Liver (tissue), 8 donors: ENCODE measurements at regions not wholly inside any gene's neighbourhood (a gene's known extent, or its start where the extent isn't known, plus 50 kb on each side); places are given as distances from the start of the nearest gene placed in this dataset.

ENCODE experiments used
- DNase-seq: peaks from one replicate; pipeline ENCODE4 v3.0.0-alpha.2; 2017; ENCODE audit warnings: low spot score
- H3K27ac ChIP-seq, 2 donors: one replicate each; pipeline ENCODE4 v1.7.0; 2013; ENCODE audit warnings: inconsistent platforms in 2 of 2, low read length in 2 of 2, control low read depth in 1 of 2, low read depth in 1 of 2, mild to moderate bottlenecking in 1 of 2
- H3K27me3 ChIP-seq, 4 donors: one replicate each; pipeline versions ENCODE4 v1.6.1 to v1.7.0; 2013; ENCODE audit warnings: low read length in 3 of 4, inconsistent platforms in 1 of 4, mild to moderate bottlenecking in 1 of 4, moderate library complexity in 1 of 4; ENCODE audit not compliant: control insufficient read depth in 4 of 4, insufficient read depth in 4 of 4
- H3K36me3 ChIP-seq, 4 donors: one replicate each; pipeline versions ENCODE4 v1.6.1 to v1.7.0; 2013; ENCODE audit warnings: low read length in 3 of 4, mild to moderate bottlenecking in 3 of 4, low read depth in 1 of 4, moderate library complexity in 1 of 4; ENCODE audit not compliant: control insufficient read depth in 4 of 4, insufficient read depth in 3 of 4
- H3K4me1 ChIP-seq, 4 donors: one replicate each; pipeline versions ENCODE4 v1.6.1 to v1.7.0; 2013; ENCODE audit warnings: low read length in 3 of 4, mild to moderate bottlenecking in 3 of 4, moderate library complexity in 1 of 4; ENCODE audit not compliant: control insufficient read depth in 4 of 4, insufficient read depth in 4 of 4
- H3K4me3 ChIP-seq, 3 donors: one replicate each; pipeline versions ENCODE4 v1.6.1 to v1.7.0; 2013; ENCODE audit warnings: low read length in 3 of 3, control low read depth in 1 of 3, low read depth in 1 of 3, mild to moderate bottlenecking in 1 of 3
- H3K9ac ChIP-seq, 2 donors: one replicate each; pipeline ENCODE4 v1.7.0; 2013; ENCODE audit warnings: low read length in 2 of 2, mild to moderate bottlenecking in 2 of 2, moderate library complexity in 2 of 2, control low read depth in 1 of 2, low read depth in 1 of 2
- H3K9me3 ChIP-seq, 4 donors: one replicate each; pipeline versions ENCODE4 v1.6.1 to v1.7.0; 2013; ENCODE audit warnings: low read length in 3 of 4; ENCODE audit not compliant: control insufficient read depth in 4 of 4
- EGR1 ChIP-seq, 2 donors: IDR thresholded peaks; 2 replicates each; pipeline ENCODE4 v1.6.1; 2016 to 2018; ENCODE audit warnings: antibody characterized with exemption in 2 of 2, low read depth in 2 of 2
- FOXA1 ChIP-seq: IDR thresholded peaks from 2 replicates; pipeline ENCODE4 v1.6.1; 2016; ENCODE audit warnings: antibody characterized with exemption
- FOXA2 ChIP-seq: IDR thresholded peaks from 2 replicates; pipeline ENCODE4 v1.6.1; 2016; ENCODE audit warnings: antibody characterized with exemption
- GABPA ChIP-seq, 2 donors: IDR thresholded peaks in 1 of 2; conservative IDR thresholded peaks in 1 of 2; 2 replicates each; pipeline ENCODE4 v1.6.1; 2016; ENCODE audit warnings: antibody characterized with exemption in 2 of 2, mild to moderate bottlenecking in 1 of 2, moderate library complexity in 1 of 2
- HNF4A ChIP-seq, 2 donors: conservative IDR thresholded peaks; 2 replicates each; pipeline ENCODE4 v1.6.1; 2016; ENCODE audit warnings: antibody characterized with exemption in 2 of 2, mild to moderate bottlenecking in 2 of 2
- HNF4G ChIP-seq: IDR thresholded peaks from 2 replicates; pipeline ENCODE4 v1.6.1; 2016; ENCODE audit warnings: antibody characterized with exemption
- JUND ChIP-seq, 2 donors: IDR thresholded peaks; 2 replicates each; pipeline ENCODE4 v1.6.1; 2016; ENCODE audit warnings: antibody characterized with exemption in 2 of 2
- NR2F2 ChIP-seq: IDR thresholded peaks from 2 replicates; pipeline ENCODE4 v1.6.1; 2016; ENCODE audit warnings: antibody characterized with exemption
- RAD21 ChIP-seq, 2 donors: IDR thresholded peaks; 2 replicates each; pipeline ENCODE4 v1.6.1; 2016; ENCODE audit warnings: antibody characterized with exemption in 2 of 2, mild to moderate bottlenecking in 2 of 2
- RXRA ChIP-seq, 2 donors: IDR thresholded peaks; 2 replicates each; pipeline ENCODE4 v1.6.1; 2017 to 2018; ENCODE audit warnings: antibody characterized with exemption in 2 of 2, mild to moderate bottlenecking in 1 of 2
- SP1 ChIP-seq: IDR thresholded peaks from 2 replicates; pipeline ENCODE4 v1.6.1; 2018; ENCODE audit warnings: antibody characterized with exemption, mild to moderate bottlenecking
- TAF1 ChIP-seq: conservative IDR thresholded peaks from 2 replicates; pipeline ENCODE4 v1.6.1; 2016; ENCODE audit warnings: antibody characterized with exemption, mild to moderate bottlenecking
- YY1 ChIP-seq: IDR thresholded peaks from 2 replicates; pipeline ENCODE4 v1.6.1; 2016; ENCODE audit warnings: antibody characterized with exemption, mild to moderate bottlenecking
- ZBTB33 ChIP-seq: IDR thresholded peaks from 2 replicates; pipeline ENCODE4 v1.6.1; 2016; ENCODE audit warnings: antibody characterized with exemption
- WGBS: extraction: QIAGEN DNeasy Blood & Tissue Kit; methylation state at CpG from one replicate; pipeline ENCODE4 v1.1.7; 2013; 5-methylcytosine and 5-hydroxymethylcytosine counted together
- TF ChIP-seq, protein P1 (sequence below): fragments of 150-350 bp; IDR thresholded peaks from 2 replicates; pipeline ENCODE4 v1.5.1; 2017; ENCODE audit warnings: improper control_type of control experiment, low read depth, low read length; ENCODE audit not compliant: missing input control
- TF ChIP-seq, protein P2 (sequence below): IDR thresholded peaks from 2 replicates; pipeline ENCODE4 v1.6.1; 2016; ENCODE audit warnings: antibody characterized with exemption
- TF ChIP-seq, protein P3 (sequence below): IDR thresholded peaks from 2 replicates; pipeline ENCODE4 v1.6.1; 2016; ENCODE audit warnings: antibody characterized with exemption, mild to moderate bottlenecking
- TF ChIP-seq, protein P4 (sequence below): IDR thresholded peaks from 2 replicates; pipeline ENCODE4 v1.6.1; 2016; ENCODE audit warnings: antibody characterized with exemption
- donor health status: healthy.
- donor health status: healthy.
- donor health status: healthy.
- donor health status: healthy.
- donor health status: healthy.

DNA sequence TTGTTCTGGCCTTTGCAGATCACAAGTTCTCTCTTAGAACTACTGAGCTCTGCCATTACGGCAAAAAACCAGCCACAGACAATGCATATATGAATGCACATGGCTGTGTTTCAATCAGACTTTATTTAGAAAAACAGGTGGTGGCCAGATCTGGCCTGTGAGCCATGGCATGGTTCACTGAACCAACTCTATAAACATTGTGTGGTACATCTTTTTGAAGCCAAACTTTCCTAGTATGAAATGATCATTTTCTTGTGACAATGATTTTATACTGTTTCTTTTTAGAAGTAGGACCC, 65.9 kb upstream of the AMZ2 start:
- no peak for TF ChIP-seq FOXA2
- TF ChIP-seq, protein P1, sequence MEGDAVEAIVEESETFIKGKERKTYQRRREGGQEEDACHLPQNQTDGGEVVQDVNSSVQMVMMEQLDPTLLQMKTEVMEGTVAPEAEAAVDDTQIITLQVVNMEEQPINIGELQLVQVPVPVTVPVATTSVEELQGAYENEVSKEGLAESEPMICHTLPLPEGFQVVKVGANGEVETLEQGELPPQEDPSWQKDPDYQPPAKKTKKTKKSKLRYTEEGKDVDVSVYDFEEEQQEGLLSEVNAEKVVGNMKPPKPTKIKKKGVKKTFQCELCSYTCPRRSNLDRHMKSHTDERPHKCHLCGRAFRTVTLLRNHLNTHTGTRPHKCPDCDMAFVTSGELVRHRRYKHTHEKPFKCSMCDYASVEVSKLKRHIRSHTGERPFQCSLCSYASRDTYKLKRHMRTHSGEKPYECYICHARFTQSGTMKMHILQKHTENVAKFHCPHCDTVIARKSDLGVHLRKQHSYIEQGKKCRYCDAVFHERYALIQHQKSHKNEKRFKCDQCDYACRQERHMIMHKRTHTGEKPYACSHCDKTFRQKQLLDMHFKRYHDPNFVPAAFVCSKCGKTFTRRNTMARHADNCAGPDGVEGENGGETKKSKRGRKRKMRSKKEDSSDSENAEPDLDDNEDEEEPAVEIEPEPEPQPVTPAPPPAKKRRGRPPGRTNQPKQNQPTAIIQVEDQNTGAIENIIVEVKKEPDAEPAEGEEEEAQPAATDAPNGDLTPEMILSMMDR: no peak
- no peak for TF ChIP-seq GABPA (IDR thresholded peaks at IDR 0.05 in 1 of 2, conservative IDR thresholded peaks at IDR 0.05 in 1 of 2)
- TF ChIP-seq RXRA (IDR thresholded peaks at IDR 0.05): no peak
- TF ChIP-seq TAF1: no peak
- TF ChIP-seq FOXA1: no peak
- no peak for TF ChIP-seq SP1
- TF ChIP-seq HNF4A (conservative IDR thresholded peaks at IDR 0.05): no peak
- TF ChIP-seq, protein P2, sequence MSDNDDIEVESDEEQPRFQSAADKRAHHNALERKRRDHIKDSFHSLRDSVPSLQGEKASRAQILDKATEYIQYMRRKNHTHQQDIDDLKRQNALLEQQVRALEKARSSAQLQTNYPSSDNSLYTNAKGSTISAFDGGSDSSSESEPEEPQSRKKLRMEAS: no peak
- no peak for TF ChIP-seq EGR1 (IDR thresholded peaks at IDR 0.05; ENCODE audit: low read depth in 2 of 2)
- TF ChIP-seq NR2F2: no peak

GRCh38 chr17:68182940-68183551, 64.8 kb upstream of the AMZ2 start:
- H3K27ac ChIP-seq: no peak overlapping the region
- DNase-seq: no peak
- no peak overlapping the region for H3K9ac ChIP-seq
- H3K4me3 ChIP-seq: no peak overlapping the region
- H3K4me1 ChIP-seq: no peaks in the 10 kb centered on the region
- H3K36me3 ChIP-seq: no peaks in the 10 kb centered on the region
- H3K27me3 ChIP-seq: no peaks in the 10 kb centered on the region
- no peaks in the 10 kb centered on the region for H3K9me3 ChIP-seq
- 75% methylated on average over 12 of the region's 12 CpGs for WGBS
- TF ChIP-seq SP1: no peak
- TF ChIP-seq, protein P3, sequence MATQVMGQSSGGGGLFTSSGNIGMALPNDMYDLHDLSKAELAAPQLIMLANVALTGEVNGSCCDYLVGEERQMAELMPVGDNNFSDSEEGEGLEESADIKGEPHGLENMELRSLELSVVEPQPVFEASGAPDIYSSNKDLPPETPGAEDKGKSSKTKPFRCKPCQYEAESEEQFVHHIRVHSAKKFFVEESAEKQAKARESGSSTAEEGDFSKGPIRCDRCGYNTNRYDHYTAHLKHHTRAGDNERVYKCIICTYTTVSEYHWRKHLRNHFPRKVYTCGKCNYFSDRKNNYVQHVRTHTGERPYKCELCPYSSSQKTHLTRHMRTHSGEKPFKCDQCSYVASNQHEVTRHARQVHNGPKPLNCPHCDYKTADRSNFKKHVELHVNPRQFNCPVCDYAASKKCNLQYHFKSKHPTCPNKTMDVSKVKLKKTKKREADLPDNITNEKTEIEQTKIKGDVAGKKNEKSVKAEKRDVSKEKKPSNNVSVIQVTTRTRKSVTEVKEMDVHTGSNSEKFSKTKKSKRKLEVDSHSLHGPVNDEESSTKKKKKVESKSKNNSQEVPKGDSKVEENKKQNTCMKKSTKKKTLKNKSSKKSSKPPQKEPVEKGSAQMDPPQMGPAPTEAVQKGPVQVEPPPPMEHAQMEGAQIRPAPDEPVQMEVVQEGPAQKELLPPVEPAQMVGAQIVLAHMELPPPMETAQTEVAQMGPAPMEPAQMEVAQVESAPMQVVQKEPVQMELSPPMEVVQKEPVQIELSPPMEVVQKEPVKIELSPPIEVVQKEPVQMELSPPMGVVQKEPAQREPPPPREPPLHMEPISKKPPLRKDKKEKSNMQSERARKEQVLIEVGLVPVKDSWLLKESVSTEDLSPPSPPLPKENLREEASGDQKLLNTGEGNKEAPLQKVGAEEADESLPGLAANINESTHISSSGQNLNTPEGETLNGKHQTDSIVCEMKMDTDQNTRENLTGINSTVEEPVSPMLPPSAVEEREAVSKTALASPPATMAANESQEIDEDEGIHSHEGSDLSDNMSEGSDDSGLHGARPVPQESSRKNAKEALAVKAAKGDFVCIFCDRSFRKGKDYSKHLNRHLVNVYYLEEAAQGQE: no peak
- no peak for TF ChIP-seq GABPA (IDR thresholded peaks at IDR 0.05 in 1 of 2, conservative IDR thresholded peaks at IDR 0.05 in 1 of 2)
- no peak for TF ChIP-seq RAD21 (IDR thresholded peaks at IDR 0.05)
- TF ChIP-seq, protein P1: no peak
- TF ChIP-seq TAF1: no peak
- no peak for TF ChIP-seq FOXA1
- TF ChIP-seq NR2F2: no peak
- no peak for TF ChIP-seq HNF4A (conservative IDR thresholded peaks at IDR 0.05)
- TF ChIP-seq, protein P4, sequence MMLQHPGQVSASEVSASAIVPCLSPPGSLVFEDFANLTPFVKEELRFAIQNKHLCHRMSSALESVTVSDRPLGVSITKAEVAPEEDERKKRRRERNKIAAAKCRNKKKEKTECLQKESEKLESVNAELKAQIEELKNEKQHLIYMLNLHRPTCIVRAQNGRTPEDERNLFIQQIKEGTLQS: no peak
- TF ChIP-seq FOXA2: no peak
- no peak for TF ChIP-seq YY1
- no peak for TF ChIP-seq HNF4G
- no peak for TF ChIP-seq EGR1 (IDR thresholded peaks at IDR 0.05; ENCODE audit: low read depth in 2 of 2)
- no peak for TF ChIP-seq JUND (IDR thresholded peaks at IDR 0.05)
- TF ChIP-seq ZBTB33: no peak
- TF ChIP-seq, protein P2: no peak

More for the DNA sequence above, 65.9 kb upstream of the AMZ2 start:
- no peak overlapping the region for H3K4me3 ChIP-seq
- no peaks in the 10 kb centered on the region for H3K27me3 ChIP-seq
- H3K9me3 ChIP-seq: no peaks in the 10 kb centered on the region
- no peak overlapping the region for H3K9ac ChIP-seq
- H3K36me3 ChIP-seq: no peaks in the 10 kb centered on the region
- no peak for DNase-seq
- 91% methylated on average over 1 of the region's 1 CpG for WGBS
- H3K4me1 ChIP-seq: no peaks in the 10 kb centered on the region
- H3K27ac ChIP-seq: no peak overlapping the region
